K562 (cell line): ENCODE measurements at regions not wholly inside any gene's neighbourhood (a gene's known extent, or its start where the extent isn't known, plus 50 kb on each side); places are given as distances from the start of the nearest gene placed in this dataset.

Experiments used
- ATAC-seq: fragments of 200-7000 bp; cut with Tn5 transposase; 3 replicates; pipeline ENCODE4 v1.9.1; 2020; ENCODE audit warnings: moderate library complexity
- BruUV-seq: library from RNA; stranded (reverse); fragments of 400-500 nt; replicated peaks from 2 replicates; lab custom pipeline; 2021; lab: Mats Ljungman, UMichigan
- CTCF ChIA-PET: fragments of 300-600 bp; formaldehyde crosslinking; extraction: SDS; loops from one replicate; lab custom pipeline; 2021; ENCODE audit warnings: low intra/inter-chr PET ratio; lab: Yijun Ruan, JAX
- POLR2A ChIA-PET: fragments of 300-600, 350-650 bp; sonication (Branson Sonifier 250); formaldehyde crosslinking; extraction: SDS; loops from one replicate; lab custom pipeline; 2021; ENCODE audit warnings: antibody characterized with exemption, inconsistent platforms; lab: Yijun Ruan, JAX
- DNase-seq, 4 experiments: peaks; one replicate each; pipeline versions ENCODE4 v3.0.0 to v3.0.0-alpha.2; 2011 to 2018; ENCODE audit warnings: low spot score in 3 of 4, mixed read lengths in 3 of 4; ENCODE audit errors: extremely low read depth in 1 of 4
- FAIRE-seq: peaks from 2 replicates; lab custom pipeline; 2011; peaks lifted over from hg19 to GRCh38; lab: Jason Lieb, UNC
- H2AFZ ChIP-seq: 2 replicates; pipeline ENCODE4 v1.6.0; 2011; ENCODE audit warnings: low read depth, low read length, control low read depth, inconsistent platforms
- H3K27ac ChIP-seq: fragments of 200-600 bp; 3 replicates; pipeline ENCODE4 v1.8.0; 2011; ENCODE audit warnings: low read depth, mild to moderate bottlenecking, control low read depth, inconsistent platforms, low read length, moderate library complexity, mixed read lengths; ENCODE audit errors: extremely low read depth
- H3K27me3 ChIP-seq, 2 experiments: fragments of 300-600 bp in 1 of 2; 2 replicates in 1 of 2; 3 replicates in 1 of 2; pipeline versions ENCODE4 v1.6.0 to v1.8.0; 2011; ENCODE audit warnings: inconsistent platforms in 2 of 2, low read length in 2 of 2, mild to moderate bottlenecking in 1 of 2, mixed read lengths in 1 of 2, moderate library complexity in 1 of 2; ENCODE audit not compliant: control insufficient read depth in 2 of 2, insufficient read depth in 2 of 2
- H3K36me3 ChIP-seq: fragments of 300-600 bp; 3 replicates; pipeline ENCODE4 v1.8.0; 2011; ENCODE audit warnings: mild to moderate bottlenecking, low read length, inconsistent platforms; ENCODE audit not compliant: control insufficient read depth, insufficient read depth
- H3K4me1 ChIP-seq, 2 experiments: fragments of 200-600 bp in 1 of 2; replicated peaks in 1 of 2; 2 replicates in 1 of 2; 3 replicates in 1 of 2; pipeline versions ENCODE4 v1.5.1 to v1.8.0; 2011; ENCODE audit warnings: inconsistent platforms in 2 of 2, low read length in 2 of 2, mild to moderate bottlenecking in 1 of 2, mixed read lengths in 1 of 2, moderate library complexity in 1 of 2; ENCODE audit not compliant: control insufficient read depth in 2 of 2, insufficient read depth in 2 of 2
- H3K4me2 ChIP-seq: 2 replicates; pipeline ENCODE4 v1.6.1; 2011; ENCODE audit warnings: low read length, control low read depth, inconsistent platforms, mixed read lengths; ENCODE audit not compliant: insufficient read depth
- H3K4me3 ChIP-seq: fragments of 200-600 bp; sonication (generic), shearing (Covaris generic); 2 replicates; pipeline ENCODE4 v1.5.1; 2016; ENCODE audit warnings: control low read depth, inconsistent platforms
- H3K79me2 ChIP-seq: fragments of 200-600 bp; 3 replicates; pipeline ENCODE4 v1.8.0; 2011; ENCODE audit warnings: low read length, inconsistent platforms; ENCODE audit not compliant: control insufficient read depth, insufficient read depth
- H3K9ac ChIP-seq, 2 experiments: 2 replicates each; pipeline versions ENCODE4 v1.6.0 to v1.6.1; 2011; ENCODE audit warnings: low read depth in 2 of 2, low read length in 2 of 2, control low read depth in 1 of 2, inconsistent platforms in 1 of 2, mild to moderate bottlenecking in 1 of 2, mixed read lengths in 1 of 2; ENCODE audit not compliant: insufficient read depth in 1 of 2
- H3K9me1 ChIP-seq: one replicate; pipeline ENCODE4 v1.6.0; 2011; ENCODE audit warnings: inconsistent platforms, mild to moderate bottlenecking, low read length, moderate library complexity; ENCODE audit not compliant: control insufficient read depth, insufficient read depth
- H3K9me3 ChIP-seq: replicated peaks from 2 replicates; pipeline ENCODE4 v1.5.1; 2011; ENCODE audit warnings: low read depth, low read length, inconsistent platforms; ENCODE audit not compliant: control insufficient read depth, insufficient read depth
- H4K20me1 ChIP-seq: replicated peaks from 2 replicates; pipeline ENCODE4 v1.6.1; 2011; ENCODE audit warnings: low read length, inconsistent platforms, mixed read lengths; ENCODE audit not compliant: control insufficient read depth, insufficient read depth
- FOS ChIP-seq: IDR thresholded peaks from 3 replicates; pipeline ENCODE4 v1.6.1; 2011; ENCODE audit not compliant: insufficient read length; ENCODE audit errors: extremely low read depth
- GMEB1 ChIP-seq: fragments of 250-450 bp; sonication (Bioruptor Pico); IDR thresholded peaks from 2 replicates; pipeline ENCODE4 v1.4.0; 2020; ENCODE audit warnings: mild to moderate bottlenecking
- MNT ChIP-seq, 2 experiments: fragments of 450-650 bp; conservative IDR thresholded peaks; 2 replicates each; pipeline ENCODE4 v1.6.1; 2017; ENCODE audit warnings: mild to moderate bottlenecking in 2 of 2, moderate library complexity in 2 of 2
- ZBTB40 ChIP-seq, 2 experiments: fragments of 450-650 bp in 1 of 2; sonication (generic) in 1 of 2; formaldehyde crosslinking in 1 of 2; IDR thresholded peaks; 2 replicates each; pipeline versions ENCODE4 v1.7.1 to v1.9.0; 2016 to 2022; ENCODE audit warnings: inconsistent platforms in 1 of 2, mild to moderate bottlenecking in 1 of 2, missing genetic modification reagents in 1 of 2
- ZHX1 ChIP-seq: fragments of 150-350 bp; conservative IDR thresholded peaks from 2 replicates; pipeline ENCODE4 v1.6.1; 2014; ENCODE audit warnings: low read length
- ZNF121 ChIP-seq: sonication (generic); formaldehyde crosslinking; conservative IDR thresholded peaks from 2 replicates; pipeline ENCODE4 v1.8.0; 2022; ENCODE audit warnings: missing genetic modification reagents
- WGBS: fragments of 100-300 bp; shearing (Covaris generic); methylation state at CpG from one replicate; pipeline ENCODE4 v1.1.6; 2016; ENCODE audit warnings: low coverage, mixed read lengths; ENCODE audit not compliant: insufficient coverage; ENCODE audit errors: missing lambda C conversion rate; 5-methylcytosine and 5-hydroxymethylcytosine counted together
- in situ Hi-C: fragments of 300-500 bp; cut with MboI; formaldehyde crosslinking; loops from 4 replicates; pipeline ENCODE4 v1.15.0; 2018; ENCODE audit warnings: inconsistent platforms, mixed read lengths
- intact Hi-C: fragments of 100-400 bp; cut with micrococcal nuclease; formaldehyde crosslinking; loops from 2 replicates; pipeline ENCODE4 v1.14.2; 2022

- POLR2A ChIA-PET: interaction anchor here (0.9 kb wide), 1 partner anchor 43 kb away, joined by 3 read pairs; no protein-coding TSS in a partner anchor
- in situ Hi-C loops: no loop called here
- no peak overlapping the region for H3K27ac ChIP-seq
- intact Hi-C loops: no loop called here
- H3K4me2 ChIP-seq: no peak overlapping the region
- no peaks in the 10 kb centered on the region for H3K79me2 ChIP-seq
- H4K20me1 ChIP-seq: no peaks in the 10 kb centered on the region
- H3K9me1 ChIP-seq: no peaks in the 10 kb centered on the region
- no peak overlapping the region for H3K4me3 ChIP-seq
- H3K9me3 ChIP-seq: no peaks in the 10 kb centered on the region
- no TSS peak for BruUV-seq
- no peaks in the 10 kb centered on the region for H3K27me3 ChIP-seq
- CTCF ChIA-PET: no interaction called here
- H3K4me1 ChIP-seq: no peaks in the 10 kb centered on the region
- no peaks in the 10 kb centered on the region for H3K36me3 ChIP-seq
- ATAC-seq (no peak), FAIRE-seq (no peak), DNase-seq (no peak)
- no peak overlapping the region for H2AFZ ChIP-seq
- 0% methylated on average over 3 of the region's 3 CpGs for WGBS
- no peak overlapping the region for H3K9ac ChIP-seq
- TF ChIP-seq MNT (conservative IDR thresholded peaks at IDR 0.05): no peak
- no peak for TF ChIP-seq ZBTB40 (IDR thresholded peaks at IDR 0.05)
- no peak for TF ChIP-seq ZBTB40 (CRISPR knock-in tag; IDR thresholded peaks at IDR 0.05)
- TF ChIP-seq ZHX1: no peak
- TF ChIP-seq ZNF121 (CRISPR knock-in tag): no peak
- no peak for TF ChIP-seq GMEB1 (CRISPR knock-in tag)
- no peak for TF ChIP-seq FOS
Observed at GRCh38 chr9:115171921-115172388, 54.0 kb upstream of the TNC start.
